Skin of body (tissue), 1 donor: ENCODE measurements at regions not wholly inside any gene's neighbourhood (a gene's known extent, or its start where the extent isn't known, plus 50 kb on each side); places are given as distances from the start of the nearest gene placed in this dataset.

Experiments
- DNase-seq: peaks from one replicate; lab custom pipeline; 2025; lab: John Stamatoyannopoulos, UW

- no peak for DNase-seq
Observed at GRCh38 chr5:93070938-93071337, 510.1 kb downstream of the NR2F1-AS1 start.

GRCh38 chr5:93069276-93069675 lies 511.7 kb downstream of the NR2F1-AS1 start:
- no peak for DNase-seq

- no peak for DNase-seq
Observed at GRCh38 chr5:93062548-93062947, 518.5 kb downstream of the NR2F1-AS1 start.

- no peak for DNase-seq
Observed at GRCh38 chr5:93058309-93058708, 522.7 kb downstream of the NR2F1-AS1 start.

- DNase-seq: no peak
Observed at GRCh38 chr5:93057311-93057710, 523.7 kb downstream of the NR2F1-AS1 start.

- DNase-seq: no peak
Observed at GRCh38 chr5:93055971-93056370, 525.0 kb downstream of the NR2F1-AS1 start.

- DNase-seq: no peak
Observed at GRCh38 chr5:93055561-93055960, 525.5 kb downstream of the NR2F1-AS1 start.

GRCh38 chr5:93054424-93055163 lies 526.4 kb downstream of the NR2F1-AS1 start:
- no peak for DNase-seq

- no peak for DNase-seq
Observed at GRCh38 chr5:93053825-93054224, 527.2 kb downstream of the NR2F1-AS1 start.

GRCh38 chr5:93048858-93049257 lies 532.2 kb downstream of the NR2F1-AS1 start:
- no peak for DNase-seq

- DNase-seq: no peak
Observed at GRCh38 chr5:93044859-93045666, 536.0 kb downstream of the NR2F1-AS1 start.

GRCh38 chr5:93039888-93040287 lies 541.1 kb downstream of the NR2F1-AS1 start:
- no peak for DNase-seq

- DNase-seq: no peak
Observed at GRCh38 chr5:93034621-93035590, 546.1 kb downstream of the NR2F1-AS1 start.

- DNase-seq: no peak
Observed at GRCh38 chr5:93022796-93023447, 558.1 kb downstream of the NR2F1-AS1 start.

- DNase-seq: no peak
Observed at GRCh38 chr5:93022211-93022610, 558.8 kb downstream of the NR2F1-AS1 start.

GRCh38 chr5:93019896-93020295 lies 561.1 kb downstream of the NR2F1-AS1 start:
- DNase-seq: no peak

- DNase-seq: no peak
Observed at GRCh38 chr5:93018461-93018860, 562.6 kb downstream of the NR2F1-AS1 start.

GRCh38 chr5:93017849-93018248 lies 563.2 kb downstream of the NR2F1-AS1 start:
- DNase-seq: no peak

- no peak for DNase-seq
Observed at GRCh38 chr5:93017376-93017775, 563.6 kb downstream of the NR2F1-AS1 start.

GRCh38 chr5:93010616-93011015 lies 570.4 kb downstream of the NR2F1-AS1 start:
- DNase-seq: no peak

GRCh38 chr5:93010037-93010436 lies 571.0 kb downstream of the NR2F1-AS1 start:
- DNase-seq: no peak
